Tibial nerve (tissue), 4 donors: ENCODE measurements at regions not wholly inside any gene's neighbourhood (a gene's known extent, or its start where the extent isn't known, plus 50 kb on each side); places are given as distances from the start of the nearest gene placed in this dataset.

ENCODE experiments used
- EP300 ChIP-seq, 2 donors: sonication (generic); formaldehyde crosslinking; IDR thresholded peaks; one replicate each; pipeline ENCODE4 v1.6.1; 2017; ENCODE audit warnings: antibody characterized with exemption in 2 of 2, mild to moderate bottlenecking in 1 of 2
- POLR2A ChIP-seq, 2 donors: fragments of 450-650 bp; IDR thresholded peaks; one replicate each; pipeline ENCODE4 v1.6.1; 2017; ENCODE audit warnings: antibody characterized with exemption in 2 of 2, mild to moderate bottlenecking in 2 of 2, moderate library complexity in 2 of 2
- TF ChIP-seq, protein P1 (sequence below), 5 experiments: fragments of 200-600 bp in 3 of 5; fragments of 450-650 bp in 2 of 5; sonication (generic) in 3 of 5; IDR thresholded peaks; one replicate each; pipeline ENCODE4 v1.5.1; 2016 to 2019; ENCODE audit warnings: antibody characterized with exemption in 5 of 5, mild to moderate bottlenecking in 3 of 5, moderate library complexity in 2 of 5

DNA sequence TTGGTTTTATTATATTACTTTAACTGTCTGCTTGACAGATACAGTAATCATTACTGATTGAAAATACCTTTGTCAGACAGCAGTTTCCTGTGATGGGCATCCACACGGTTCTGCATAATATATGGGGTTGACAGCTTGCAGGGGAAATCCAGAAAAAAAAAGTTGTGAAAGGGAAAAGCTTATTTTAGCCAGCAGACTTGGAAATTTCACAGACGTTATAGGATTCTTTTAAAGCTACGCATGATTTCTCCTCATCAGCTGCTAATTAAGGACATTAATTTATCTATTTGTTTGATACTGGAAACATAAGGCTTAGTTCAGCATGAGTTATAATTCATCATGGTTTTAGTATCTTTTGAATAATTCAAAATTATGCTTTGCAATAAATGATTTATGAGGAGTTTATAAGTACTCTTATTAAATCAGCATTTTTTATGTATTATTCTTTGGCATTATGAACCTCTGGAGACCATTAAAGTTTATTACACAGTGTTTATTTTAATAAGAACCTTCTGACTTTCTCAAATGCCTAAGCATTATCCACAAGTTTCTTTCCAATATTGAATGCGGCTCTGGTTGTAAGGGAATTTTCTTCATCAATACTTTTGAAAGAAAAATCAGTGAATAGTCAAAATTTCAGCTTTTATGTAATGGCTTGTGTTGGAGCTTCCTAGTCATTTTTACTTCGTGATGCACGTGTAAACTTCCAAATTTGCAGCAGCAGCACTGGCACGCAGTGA lies 235.3 kb upstream of the KCNK2 start:
- TF ChIP-seq, protein P1, sequence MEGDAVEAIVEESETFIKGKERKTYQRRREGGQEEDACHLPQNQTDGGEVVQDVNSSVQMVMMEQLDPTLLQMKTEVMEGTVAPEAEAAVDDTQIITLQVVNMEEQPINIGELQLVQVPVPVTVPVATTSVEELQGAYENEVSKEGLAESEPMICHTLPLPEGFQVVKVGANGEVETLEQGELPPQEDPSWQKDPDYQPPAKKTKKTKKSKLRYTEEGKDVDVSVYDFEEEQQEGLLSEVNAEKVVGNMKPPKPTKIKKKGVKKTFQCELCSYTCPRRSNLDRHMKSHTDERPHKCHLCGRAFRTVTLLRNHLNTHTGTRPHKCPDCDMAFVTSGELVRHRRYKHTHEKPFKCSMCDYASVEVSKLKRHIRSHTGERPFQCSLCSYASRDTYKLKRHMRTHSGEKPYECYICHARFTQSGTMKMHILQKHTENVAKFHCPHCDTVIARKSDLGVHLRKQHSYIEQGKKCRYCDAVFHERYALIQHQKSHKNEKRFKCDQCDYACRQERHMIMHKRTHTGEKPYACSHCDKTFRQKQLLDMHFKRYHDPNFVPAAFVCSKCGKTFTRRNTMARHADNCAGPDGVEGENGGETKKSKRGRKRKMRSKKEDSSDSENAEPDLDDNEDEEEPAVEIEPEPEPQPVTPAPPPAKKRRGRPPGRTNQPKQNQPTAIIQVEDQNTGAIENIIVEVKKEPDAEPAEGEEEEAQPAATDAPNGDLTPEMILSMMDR (IDR thresholded peaks at IDR 0.05), result no peak
- TF ChIP-seq POLR2A (IDR thresholded peaks at IDR 0.05) (no peak), EP300 (IDR thresholded peaks at IDR 0.05) (no peak)
